A549 (cell line): ENCODE measurements at regions not wholly inside any gene's neighbourhood (a gene's known extent, or its start where the extent isn't known, plus 50 kb on each side); places are given as distances from the start of the nearest gene placed in this dataset.
A peak's percentile ranks its signal among the peaks of the same experiment; 100 is the strongest.

Experiments
- ATAC-seq, 2 experiments: fragments of 200-7000 bp in 1 of 2; fragments of >200 bp in 1 of 2; cut with Nextera tagmentation in 1 of 2; cut with Tn5 transposase in 1 of 2; 3 replicates each; pipeline versions ENCODE4 v1.8.0 to v1.9.1; 2018 to 2020; ENCODE audit warnings: mild to moderate bottlenecking in 1 of 2, moderate library complexity in 1 of 2
- CTCF ChIA-PET: fragments of 300-600 bp; sonication (Branson Sonifier 250); formaldehyde crosslinking; extraction: SDS; loops from one replicate; lab custom pipeline; 2021; ENCODE audit warnings: antibody characterized with exemption, inconsistent platforms; lab: Yijun Ruan, JAX
- POLR2A ChIA-PET: fragments of 350-600 bp; formaldehyde crosslinking; extraction: SDS; loops from one replicate; lab custom pipeline; 2021; ENCODE audit warnings: antibody characterized with exemption, inconsistent platforms; lab: Yijun Ruan, JAX
- DNase-seq, 2 experiments: peaks; one replicate each; pipeline versions ENCODE4 v3.0.0 to v3.0.0-alpha.2; 2011 to 2016; ENCODE audit warnings: low read depth in 1 of 2, low spot score in 1 of 2
- FAIRE-seq: peaks from 2 replicates; lab custom pipeline; 2011; peaks lifted over from hg19 to GRCh38; lab: Jason Lieb, UNC
- H3K27ac ChIP-seq, 2 experiments: fragments of >200 bp; sonication (Bioruptor Twin); formaldehyde crosslinking; 3 replicates each; pipeline ENCODE4 v1.5.1; 2016 to 2017
- H3K4me1 ChIP-seq: fragments of >200 bp; sonication (Bioruptor Twin); formaldehyde crosslinking; 3 replicates; pipeline ENCODE4 v1.6.1; 2016
- H3K4me2 ChIP-seq: fragments of >200 bp; sonication (Bioruptor Twin); formaldehyde crosslinking; 3 replicates; pipeline ENCODE4 v1.6.1; 2016
- H3K4me3 ChIP-seq: fragments of >200 bp; sonication (Bioruptor Twin); formaldehyde crosslinking; 3 replicates; pipeline ENCODE4 v1.5.1; 2016
- H3K9me3 ChIP-seq: fragments of >200 bp; sonication (Bioruptor Twin); formaldehyde crosslinking; 3 replicates; pipeline ENCODE4 v1.6.1; 2016
- ATOH8 ChIP-seq: fragments of 250-450 bp; sonication (Bioruptor Pico); IDR thresholded peaks from 2 replicates; pipeline ENCODE4 v1.5.0; 2020; ENCODE audit warnings: low read depth, mild to moderate bottlenecking, moderate library complexity
- BCL3 ChIP-seq: fragments of >200 bp; sonication (Bioruptor Twin); formaldehyde crosslinking; IDR thresholded peaks from 3 replicates; pipeline ENCODE4 v1.6.1; 2016
- CHD4 ChIP-seq: fragments of 200-600 bp; sonication (generic); IDR thresholded peaks from 2 replicates; pipeline ENCODE4 v1.6.1; 2016; ENCODE audit warnings: antibody characterized with exemption, mild to moderate bottlenecking, borderline replicate concordance
- CTCF ChIP-seq: fragments of >200 bp; sonication (Bioruptor Twin); formaldehyde crosslinking; IDR thresholded peaks from 3 replicates; pipeline ENCODE4 v1.5.1; 2016
- FOSB ChIP-seq: fragments of 250-450 bp; sonication (Bioruptor Pico); IDR thresholded peaks from 2 replicates; pipeline ENCODE4 v1.5.0; 2020; ENCODE audit warnings: mild to moderate bottlenecking, moderate library complexity
- FOSL2 ChIP-seq, 2 experiments: fragments of 450-650 bp in 1 of 2; fragments of >200 bp in 1 of 2; sonication (Bioruptor Twin) in 1 of 2; formaldehyde crosslinking; IDR thresholded peaks; 2 replicates each; pipeline versions ENCODE4 v1.5.0 to v1.6.1; 2016 to 2020; ENCODE audit warnings: mild to moderate bottlenecking in 1 of 2, moderate library complexity in 1 of 2
- HMGXB4 ChIP-seq: fragments of 250-450 bp; sonication (Bioruptor Pico); IDR thresholded peaks from 2 replicates; pipeline ENCODE4 v1.5.0; 2021; ENCODE audit warnings: mild to moderate bottlenecking, moderate library complexity, borderline replicate concordance
- NR3C1 ChIP-seq: fragments of >200 bp; sonication (Bioruptor Twin); formaldehyde crosslinking; IDR thresholded peaks from 3 replicates; pipeline ENCODE4 v1.6.1; 2017
- RARB ChIP-seq: fragments of 250-450 bp; sonication (Bioruptor Pico); IDR thresholded peaks from 2 replicates; pipeline ENCODE4 v1.8.0; 2021; ENCODE audit warnings: mild to moderate bottlenecking, moderate library complexity
- ZC3H11A ChIP-seq: fragments of 450-650 bp; IDR thresholded peaks from 2 replicates; pipeline ENCODE4 v1.6.1; 2014; ENCODE audit warnings: antibody characterized with exemption, mild to moderate bottlenecking
- WGBS: methylation state at CpG from one replicate; pipeline ENCODE4 v1.1.6; 2017; ENCODE audit errors: missing lambda C conversion rate; 5-methylcytosine and 5-hydroxymethylcytosine counted together
- TF ChIP-seq, protein P1 (sequence below): IDR thresholded peaks from 2 replicates; pipeline ENCODE4 v1.6.1; 2012; ENCODE audit warnings: low read depth, borderline replicate concordance

GRCh38 chr14:28671425-28671824 lies 95.2 kb upstream of the FOXG1 start:
- H3K4me2 ChIP-seq = peak overlapping the region; percentile 22; the same call in 1 of the 3 replicates
- FAIRE-seq = no peak
- TF ChIP-seq HMGXB4 (CRISPR knock-in tag) (no peak), BCL3 (no peak)
- POLR2A ChIA-PET = no interaction called here
- CTCF ChIA-PET = no interaction called here
- H3K9me3 ChIP-seq = no peaks in the 10 kb centered on the region
- 14% methylated on average over 2 of the region's 2 CpGs for WGBS
- no peak for ATAC-seq
- H3K4me1 ChIP-seq = 0 out of 3 replicates have a peak, but pooled peaks cover 8% of the 10 kb centered on the region
- no peak overlapping the region for H3K4me3 ChIP-seq
- DNase-seq = no peak
- H3K27ac ChIP-seq = no peak overlapping the region; a peak in 1 of 6 replicates

GRCh38 chr14:28673056-28673455 lies 93.5 kb upstream of the FOXG1 start:
- no peak for FAIRE-seq
- TF ChIP-seq CTCF (no peak), FOSL2 (IDR thresholded peaks at IDR 0.05) (no peak), FOSL2 (CRISPR knock-in tag; IDR thresholded peaks at IDR 0.05) (no peak), ZC3H11A (no peak), BCL3 (no peak), ATOH8 (CRISPR knock-in tag) (no peak), NR3C1 (no peak), FOSB (CRISPR knock-in tag) (no peak), RARB (CRISPR knock-in tag) (no peak)
- TF ChIP-seq, protein P1, sequence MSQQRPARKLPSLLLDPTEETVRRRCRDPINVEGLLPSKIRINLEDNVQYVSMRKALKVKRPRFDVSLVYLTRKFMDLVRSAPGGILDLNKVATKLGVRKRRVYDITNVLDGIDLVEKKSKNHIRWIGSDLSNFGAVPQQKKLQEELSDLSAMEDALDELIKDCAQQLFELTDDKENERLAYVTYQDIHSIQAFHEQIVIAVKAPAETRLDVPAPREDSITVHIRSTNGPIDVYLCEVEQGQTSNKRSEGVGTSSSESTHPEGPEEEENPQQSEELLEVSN = no peak
- TF ChIP-seq, all 56 proteins: peak for 0
- no peak overlapping the region for H3K27ac ChIP-seq
- peaks cover 15% of the 10 kb centered on the region; the same call in 1 of the 3 replicates for H3K4me1 ChIP-seq
- no peaks in the 10 kb centered on the region for H3K9me3 ChIP-seq
- 57% methylated on average over 4 of the region's 4 CpGs for WGBS
- no peak for ATAC-seq
- ChIA-PET POLR2A (no interaction called here), CTCF (no interaction called here)
- H3K4me3 ChIP-seq = no peak overlapping the region
- H3K4me2 ChIP-seq = no peak overlapping the region
- no peak for DNase-seq

DNA sequence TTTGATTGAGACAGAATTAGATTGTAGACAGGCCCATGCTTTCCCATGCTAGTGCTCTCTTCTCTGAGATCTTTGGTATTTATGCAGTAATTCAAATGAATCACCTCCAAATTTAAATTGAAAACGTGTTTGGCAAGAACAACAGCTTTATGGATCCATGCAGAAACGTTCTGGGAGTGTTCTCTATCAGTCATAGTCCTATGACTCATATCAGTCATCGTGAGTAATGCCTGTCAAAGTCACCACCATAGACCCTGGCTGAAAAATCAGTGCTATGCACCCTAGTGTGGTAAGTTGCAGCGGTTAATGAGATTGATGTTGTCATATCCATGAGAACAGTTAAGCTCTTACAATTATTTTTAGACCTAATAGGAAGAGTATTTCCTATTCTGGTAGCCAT lies 90.1 kb upstream of the FOXG1 start:
- ChIA-PET POLR2A (no interaction called here), CTCF (interaction anchor here (0.7 kb wide), 1 partner anchor 58 kb away, joined by 3 read pairs; no protein-coding TSS in a partner anchor)
- no peak overlapping the region for H3K27ac ChIP-seq
- FAIRE-seq (no peak), DNase-seq (peak in 1 of 2 experiments; percentile 11), ATAC-seq (peak; percentile 65 to 81; a peak in 4 of 6 replicates)
- H3K9me3 ChIP-seq = no peaks in the 10 kb centered on the region
- H3K4me2 ChIP-seq = no peak overlapping the region; the same call in 2 of the 3 replicates
- TF ChIP-seq FOSL2 (IDR thresholded peaks at IDR 0.05) (no peak; the same call in 1 of the 2 replicates), FOSL2 (CRISPR knock-in tag; IDR thresholded peaks at IDR 0.05) (peak; percentile 78), CHD4 (no peak), HMGXB4 (CRISPR knock-in tag) (no peak)
- peaks cover 11% of the 10 kb centered on the region; the same call in 1 of the 3 replicates for H3K4me1 ChIP-seq
- no peak overlapping the region for H3K4me3 ChIP-seq
- WGBS = 3% methylated on average over 4 of the region's 4 CpGs
